ENCODE measurements at regions not wholly inside any gene's neighbourhood (a gene's known extent, or its start where the extent isn't known, plus 50 kb on each side); places are given as distances from the start of the nearest gene placed in this dataset.

GRCh38 chr16:52624891-52625290 lies 77.9 kb upstream of the TOX3 start:
- Histone ChIP-seq H3K79me2 (ENCODE audit: low read length) (no peaks in the 10 kb centered on the region), H3K9ac (ENCODE audit: low read length) (no peak overlapping the region), H3K36me3 (ENCODE audit: low read depth, low read length) (no peaks in the 10 kb centered on the region), H3K9me3 (ENCODE audit: low read length) (no peaks in the 10 kb centered on the region), H3K9me2 (replicated peaks; ENCODE audit: low read length) (no peaks in the 10 kb centered on the region), H3K4me1 (ENCODE audit: insufficient read depth, low read length) (no peaks in the 10 kb centered on the region), H3K27me3 (ENCODE audit: low read length) (no peaks in the 10 kb centered on the region), H3K4me2 (ENCODE audit: low read length) (no peak overlapping the region), H2AFZ (ENCODE audit: low read length) (no peak overlapping the region), H3K4me3 (ENCODE audit: low read length) (no peak overlapping the region), H4K20me1 (ENCODE audit: low read length) (no peaks in the 10 kb centered on the region), H3F3A (ENCODE audit: low read length, unreplicated experiment) (no peaks in the 10 kb centered on the region), H3K27ac (ENCODE audit: low read length) (no peak overlapping the region)
- TF ChIP-seq CTCF (conservative IDR thresholded peaks at IDR 0.05; ENCODE audit: low read depth, low read length), result no peak
- TF ChIP-seq EZH2phosphoT487 (IDR thresholded peaks at IDR 0.05; ENCODE audit: borderline replicate concordance, low read length), result no peak
- no peak for TF ChIP-seq EZH2 (IDR thresholded peaks at IDR 0.05; ENCODE audit: low read length, unreplicated experiment)
- BruUV-seq (replicated peaks), result no TSS peak
- intact Hi-C loops (cut with micrococcal nuclease), result no loop called here
- ATAC-seq, result no peak
- no peak for DNase-seq
- CTCF ChIA-PET, result no interaction called here
- POLR2A ChIA-PET (ENCODE audit: unreplicated experiment), result no interaction called here

GRCh38 chr16:52621651-52622050 lies 74.7 kb upstream of the TOX3 start:
- no peak for DNase-seq
- CTCF ChIA-PET, result no interaction called here
- no peaks in the 10 kb centered on the region for H3K79me2 ChIP-seq (ENCODE audit: low read length)
- no peak overlapping the region for H3K27ac ChIP-seq (ENCODE audit: low read length)
- no peaks in the 10 kb centered on the region for H3K9me2 ChIP-seq (replicated peaks; ENCODE audit: low read length)
- no peak overlapping the region for H2AFZ ChIP-seq (ENCODE audit: low read length)
- no peaks in the 10 kb centered on the region for H3K36me3 ChIP-seq (ENCODE audit: low read depth, low read length)
- H3K9ac ChIP-seq (ENCODE audit: low read length), result no peak overlapping the region
- POLR2A ChIA-PET (ENCODE audit: unreplicated experiment), result no interaction called here
- no peak for TF ChIP-seq EZH2phosphoT487 (IDR thresholded peaks at IDR 0.05; ENCODE audit: borderline replicate concordance, low read length)
- TF ChIP-seq EZH2 (IDR thresholded peaks at IDR 0.05; ENCODE audit: low read length, unreplicated experiment), result no peak
- no peak for TF ChIP-seq CTCF (conservative IDR thresholded peaks at IDR 0.05; ENCODE audit: low read depth, low read length)
- no TSS peak for BruUV-seq (replicated peaks)
- no peaks in the 10 kb centered on the region for H4K20me1 ChIP-seq (ENCODE audit: low read length)
- H3K4me2 ChIP-seq (ENCODE audit: low read length), result no peak overlapping the region
- no peaks in the 10 kb centered on the region for H3K4me1 ChIP-seq (ENCODE audit: insufficient read depth, low read length)
- intact Hi-C loops (cut with micrococcal nuclease), result no loop called here
- no peak overlapping the region for H3K4me3 ChIP-seq (ENCODE audit: low read length)
- no peaks in the 10 kb centered on the region for H3K9me3 ChIP-seq (ENCODE audit: low read length)
- H3K27me3 ChIP-seq (ENCODE audit: low read length), result no peaks in the 10 kb centered on the region
- H3F3A ChIP-seq (ENCODE audit: low read length, unreplicated experiment), result no peaks in the 10 kb centered on the region
- no peak for ATAC-seq

GRCh38 chr16:52618753-52619497 lies 72.0 kb upstream of the TOX3 start:
- H3K9ac ChIP-seq (ENCODE audit: low read length), result no peak overlapping the region
- no TSS peak for BruUV-seq (replicated peaks)
- H3F3A ChIP-seq (ENCODE audit: low read length, unreplicated experiment), result no peaks in the 10 kb centered on the region
- DNase-seq, result no peak
- H3K79me2 ChIP-seq (ENCODE audit: low read length), result no peaks in the 10 kb centered on the region
- POLR2A ChIA-PET (ENCODE audit: unreplicated experiment), result no interaction called here
- no peaks in the 10 kb centered on the region for H3K9me3 ChIP-seq (ENCODE audit: low read length)
- no peaks in the 10 kb centered on the region for H3K36me3 ChIP-seq (ENCODE audit: low read depth, low read length)
- TF ChIP-seq EZH2phosphoT487 (IDR thresholded peaks at IDR 0.05; ENCODE audit: borderline replicate concordance, low read length) (no peak), CTCF (conservative IDR thresholded peaks at IDR 0.05; ENCODE audit: low read depth, low read length) (no peak), EZH2 (IDR thresholded peaks at IDR 0.05; ENCODE audit: low read length, unreplicated experiment) (no peak)
- no peaks in the 10 kb centered on the region for H3K9me2 ChIP-seq (replicated peaks; ENCODE audit: low read length)
- H3K4me2 ChIP-seq (ENCODE audit: low read length), result no peak overlapping the region
- intact Hi-C loops (cut with micrococcal nuclease), result no loop called here
- no peak overlapping the region for H2AFZ ChIP-seq (ENCODE audit: low read length)
- H3K4me3 ChIP-seq (ENCODE audit: low read length), result no peak overlapping the region
- CTCF ChIA-PET, result no interaction called here
- no peaks in the 10 kb centered on the region for H3K27me3 ChIP-seq (ENCODE audit: low read length)
- no peaks in the 10 kb centered on the region for H3K4me1 ChIP-seq (ENCODE audit: insufficient read depth, low read length)
- no peak overlapping the region for H3K27ac ChIP-seq (ENCODE audit: low read length)
- no peak for ATAC-seq
- H4K20me1 ChIP-seq (ENCODE audit: low read length), result no peaks in the 10 kb centered on the region

Measured in PC-3 (cell line).